Testis (tissue), 2 donors: ENCODE measurements at regions not wholly inside any gene's neighbourhood (a gene's known extent, or its start where the extent isn't known, plus 50 kb on each side); places are given as distances from the start of the nearest gene placed in this dataset.

Experiments
- POLR2A ChIP-seq: fragments of 450-650 bp; IDR thresholded peaks from one replicate; pipeline ENCODE4 v1.6.1; 2017; ENCODE audit warnings: antibody characterized with exemption, mild to moderate bottlenecking, moderate library complexity
- TF ChIP-seq, protein P1 (sequence below), 3 experiments: fragments of 450-650 bp in 2 of 3; fragments of 200-600 bp in 1 of 3; sonication (generic) in 1 of 3; IDR thresholded peaks; one replicate each; pipeline ENCODE4 v1.5.1; 2016 to 2019; ENCODE audit warnings: antibody characterized with exemption in 3 of 3, mild to moderate bottlenecking in 2 of 3, moderate library complexity in 1 of 3

GRCh38 chr16:14365200-14365851, 264.7 kb downstream of the PARN start:
- TF ChIP-seq POLR2A = no peak
- TF ChIP-seq, protein P1, sequence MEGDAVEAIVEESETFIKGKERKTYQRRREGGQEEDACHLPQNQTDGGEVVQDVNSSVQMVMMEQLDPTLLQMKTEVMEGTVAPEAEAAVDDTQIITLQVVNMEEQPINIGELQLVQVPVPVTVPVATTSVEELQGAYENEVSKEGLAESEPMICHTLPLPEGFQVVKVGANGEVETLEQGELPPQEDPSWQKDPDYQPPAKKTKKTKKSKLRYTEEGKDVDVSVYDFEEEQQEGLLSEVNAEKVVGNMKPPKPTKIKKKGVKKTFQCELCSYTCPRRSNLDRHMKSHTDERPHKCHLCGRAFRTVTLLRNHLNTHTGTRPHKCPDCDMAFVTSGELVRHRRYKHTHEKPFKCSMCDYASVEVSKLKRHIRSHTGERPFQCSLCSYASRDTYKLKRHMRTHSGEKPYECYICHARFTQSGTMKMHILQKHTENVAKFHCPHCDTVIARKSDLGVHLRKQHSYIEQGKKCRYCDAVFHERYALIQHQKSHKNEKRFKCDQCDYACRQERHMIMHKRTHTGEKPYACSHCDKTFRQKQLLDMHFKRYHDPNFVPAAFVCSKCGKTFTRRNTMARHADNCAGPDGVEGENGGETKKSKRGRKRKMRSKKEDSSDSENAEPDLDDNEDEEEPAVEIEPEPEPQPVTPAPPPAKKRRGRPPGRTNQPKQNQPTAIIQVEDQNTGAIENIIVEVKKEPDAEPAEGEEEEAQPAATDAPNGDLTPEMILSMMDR (IDR thresholded peaks at IDR 0.05) = no peak
